Naive B cell (primary cell): ENCODE measurements at regions not wholly inside any gene's neighbourhood (a gene's known extent, or its start where the extent isn't known, plus 50 kb on each side); places are given as distances from the start of the nearest gene placed in this dataset.

Source experiments
- ATAC-seq, 2 donors: fragments of 150-1000 bp; cut with Tn5 transposase; 2 replicates each; pipeline ENCODE4 v1.10.0; 2021; ENCODE audit warnings: low read depth in 2 of 2, mild to moderate bottlenecking in 2 of 2, moderate library complexity in 2 of 2
- DNase-seq: peaks from one replicate; pipeline ENCODE4 v3.0.0; 2022
- H3K27ac Mint-ChIP-seq, 6 donors: one replicate each; pipeline ENCODE4 v1.8.0; 2020 to 2022; ENCODE audit warnings: mild to moderate bottlenecking in 6 of 6, mixed read lengths in 6 of 6, moderate library complexity in 5 of 6, inconsistent platforms in 2 of 6
- H3K27me3 Mint-ChIP-seq, 3 donors: one replicate each; pipeline ENCODE4 v1.8.0; 2021 to 2022; ENCODE audit warnings: mixed read lengths in 3 of 3, mild to moderate bottlenecking in 1 of 3
- H3K36me3 Mint-ChIP-seq, 2 donors: one replicate each; pipeline ENCODE4 v1.8.0; 2020 to 2022; ENCODE audit warnings: mixed read lengths in 2 of 2, inconsistent platforms in 1 of 2, mild to moderate bottlenecking in 1 of 2
- H3K4me1 Mint-ChIP-seq, 3 donors: one replicate each; pipeline ENCODE4 v1.8.0; 2020 to 2022; ENCODE audit warnings: mixed read lengths in 3 of 3, inconsistent platforms in 1 of 3, mild to moderate bottlenecking in 1 of 3, moderate library complexity in 1 of 3
- H3K4me3 Mint-ChIP-seq, 8 donors: one replicate each; pipeline ENCODE4 v1.8.0; 2020 to 2022; ENCODE audit warnings: mild to moderate bottlenecking in 8 of 8, mixed read lengths in 8 of 8, moderate library complexity in 8 of 8, inconsistent platforms in 2 of 8
- H3K9me3 Mint-ChIP-seq, 7 donors: one replicate each; pipeline ENCODE4 v1.8.0; 2020 to 2022; ENCODE audit warnings: mixed read lengths in 7 of 7, mild to moderate bottlenecking in 5 of 7, inconsistent platforms in 2 of 7, moderate library complexity in 1 of 7

DNA sequence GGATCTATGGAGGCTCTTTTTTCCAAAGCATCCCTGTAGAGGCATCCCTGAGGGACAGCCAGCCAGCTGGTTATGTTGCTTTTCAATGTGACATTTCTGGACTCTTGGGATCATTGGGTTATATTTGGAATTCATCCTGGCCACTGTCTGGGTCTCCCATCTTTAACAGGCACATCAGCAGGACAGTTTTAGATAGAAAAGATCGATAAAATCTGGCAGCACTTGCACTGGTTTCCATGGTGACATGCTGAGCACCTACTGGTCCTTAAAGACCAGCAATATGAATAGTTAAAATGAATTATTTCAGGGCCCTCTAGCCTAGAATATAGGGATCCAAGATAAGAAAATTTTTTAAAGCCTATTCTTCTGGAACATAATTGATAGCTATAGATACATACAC lies 151.6 kb downstream of the KDR start:
- Mint-ChIP-seq H3K27ac (no peak overlapping the region), H3K9me3 (peaks cover 0 to 4% (median 0%) of the 10 kb centered on the region in 7 donors), H3K4me3 (no peak overlapping the region), H3K27me3 (peaks cover 17 to 19% (median 18%) of the 10 kb centered on the region in 3 donors), H3K4me1 (no peaks in the 10 kb centered on the region), H3K36me3 (no peaks in the 10 kb centered on the region)
- no peak for ATAC-seq
- DNase-seq, result no peak

DNA sequence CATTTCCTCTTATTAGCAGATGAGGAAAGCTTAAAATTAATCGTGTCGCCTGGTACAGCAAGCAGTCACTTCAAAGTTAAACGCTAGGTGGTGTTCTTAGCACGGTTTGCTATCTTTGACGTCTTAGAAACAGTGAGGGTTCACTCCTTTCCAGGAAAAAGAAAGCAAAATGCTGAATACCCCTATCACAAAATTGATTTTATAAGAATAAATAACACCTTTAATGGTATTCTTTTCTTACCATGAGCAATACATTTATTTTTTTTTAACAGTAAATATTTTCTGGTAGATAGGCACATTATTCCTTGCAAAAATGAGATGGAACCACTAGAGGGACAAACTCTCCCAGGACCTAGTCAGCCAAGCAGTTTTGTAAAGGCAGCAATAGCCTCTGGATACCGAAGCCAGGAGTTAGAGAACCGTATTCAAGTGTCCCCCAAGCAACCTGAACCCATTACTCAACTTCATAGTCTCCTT lies 153.9 kb downstream of the KDR start:
- no peaks in the 10 kb centered on the region for H3K4me1 Mint-ChIP-seq
- H3K36me3 Mint-ChIP-seq, result no peaks in the 10 kb centered on the region
- H3K27me3 Mint-ChIP-seq, result peaks cover 11 to 12% (median 11%) of the 10 kb centered on the region in 3 donors
- ATAC-seq (peak in 1 of 2 donors; percentile 57), DNase-seq (no peak)
- H3K27ac Mint-ChIP-seq, result no peak overlapping the region
- H3K4me3 Mint-ChIP-seq, result no peak overlapping the region
- no peaks in the 10 kb centered on the region for H3K9me3 Mint-ChIP-seq

DNA sequence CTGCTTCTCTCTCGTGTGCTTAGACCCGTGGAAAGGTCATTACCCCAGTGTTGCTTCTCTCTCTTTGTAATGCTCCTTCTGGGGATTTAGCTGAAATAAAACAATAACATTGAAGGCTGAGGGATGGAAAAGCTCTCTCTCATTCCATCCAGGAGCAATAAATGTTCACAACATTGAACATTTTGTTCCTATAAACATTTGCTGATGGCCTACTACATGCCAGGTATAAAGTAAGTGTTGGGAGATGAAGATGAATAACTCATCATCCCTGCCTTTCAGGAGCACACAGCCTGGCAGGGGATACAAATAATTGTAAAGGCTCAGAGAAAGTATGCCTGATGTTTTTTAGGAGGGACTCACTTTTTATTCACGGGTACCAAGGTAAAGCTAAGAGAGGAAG lies 158.1 kb downstream of the KDR start:
- ATAC-seq (no peak), DNase-seq (no peak)
- Mint-ChIP-seq H3K4me3 (no peak overlapping the region), H3K27me3 (peaks cover 0 to 14% (median 6%) of the 10 kb centered on the region in 3 donors), H3K9me3 (peaks cover 0 to 2% (median 0%) of the 10 kb centered on the region in 7 donors), H3K4me1 (no peaks in the 10 kb centered on the region), H3K36me3 (no peaks in the 10 kb centered on the region), H3K27ac (no peak overlapping the region)

DNA sequence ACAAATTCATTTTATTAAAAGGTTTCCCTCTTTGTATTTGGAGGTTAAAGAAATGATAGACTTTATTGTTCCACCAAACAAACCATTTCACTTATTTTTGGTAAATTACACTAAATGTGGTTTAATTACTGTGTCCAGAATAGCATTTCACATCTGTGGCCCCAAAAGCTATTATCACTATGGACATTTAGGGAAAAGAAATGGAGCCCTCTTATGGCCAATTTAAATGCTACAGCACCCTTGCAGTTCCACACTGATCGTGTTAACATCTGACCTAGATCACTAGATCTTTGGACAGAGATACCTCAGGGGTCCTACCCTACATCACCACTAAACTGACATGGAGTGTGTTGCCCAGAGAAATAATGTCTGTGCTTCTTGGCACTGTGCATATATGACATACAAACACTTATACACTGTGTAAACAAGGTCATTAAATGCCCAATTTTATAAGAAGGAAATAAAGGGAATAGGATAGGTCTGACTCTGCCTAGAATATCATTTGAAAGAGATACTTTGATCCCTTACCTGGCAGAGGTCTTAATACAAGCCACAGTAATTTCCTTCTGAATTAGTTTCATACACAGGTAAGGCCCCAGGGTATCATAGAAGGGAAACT lies 163.9 kb downstream of the KDR start:
- H3K4me3 Mint-ChIP-seq, result no peak overlapping the region
- no peak overlapping the region for H3K27ac Mint-ChIP-seq
- no peaks in the 10 kb centered on the region for H3K36me3 Mint-ChIP-seq

DNA sequence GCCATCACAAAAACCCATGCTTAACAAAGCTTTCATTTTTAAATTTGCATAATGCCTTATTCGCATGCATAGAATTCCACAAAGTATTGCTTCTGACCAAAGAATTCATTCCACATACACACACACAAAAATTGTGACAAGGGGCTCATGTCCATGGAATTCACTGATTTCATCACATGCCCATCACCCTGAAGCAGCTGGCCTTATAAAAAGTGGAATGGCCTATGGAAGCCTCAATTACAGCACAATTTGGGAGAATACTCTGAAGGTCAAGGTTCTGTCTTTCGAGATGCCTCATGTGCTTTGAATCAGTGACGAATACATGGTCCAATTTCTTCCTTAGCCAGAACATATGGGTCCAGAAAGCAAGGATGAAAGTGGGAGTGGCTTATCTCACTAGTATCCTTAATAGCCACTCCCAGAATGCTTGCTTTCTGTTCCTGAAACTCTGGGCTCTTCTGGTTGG lies 165.7 kb downstream of the KDR start:
- Mint-ChIP-seq H3K4me3 (no peak overlapping the region), H3K27me3 (peaks cover 0 to 14% (median 7%) of the 10 kb centered on the region in 3 donors), H3K36me3 (no peaks in the 10 kb centered on the region), H3K9me3 (peaks cover 0 to 2% (median 0%) of the 10 kb centered on the region in 7 donors), H3K4me1 (no peaks in the 10 kb centered on the region), H3K27ac (no peak overlapping the region)
- no peak for ATAC-seq
- DNase-seq, result no peak

More for the DNA sequence above, 163.9 kb downstream of the KDR start:
- DNase-seq (no peak), ATAC-seq (peak; percentile 43 to 45)
- peaks cover 0 to 2% (median 0%) of the 10 kb centered on the region in 7 donors for H3K9me3 Mint-ChIP-seq
- no peaks in the 10 kb centered on the region for H3K4me1 Mint-ChIP-seq
- H3K27me3 Mint-ChIP-seq, result peaks cover 0 to 14% (median 13%) of the 10 kb centered on the region in 3 donors

DNA sequence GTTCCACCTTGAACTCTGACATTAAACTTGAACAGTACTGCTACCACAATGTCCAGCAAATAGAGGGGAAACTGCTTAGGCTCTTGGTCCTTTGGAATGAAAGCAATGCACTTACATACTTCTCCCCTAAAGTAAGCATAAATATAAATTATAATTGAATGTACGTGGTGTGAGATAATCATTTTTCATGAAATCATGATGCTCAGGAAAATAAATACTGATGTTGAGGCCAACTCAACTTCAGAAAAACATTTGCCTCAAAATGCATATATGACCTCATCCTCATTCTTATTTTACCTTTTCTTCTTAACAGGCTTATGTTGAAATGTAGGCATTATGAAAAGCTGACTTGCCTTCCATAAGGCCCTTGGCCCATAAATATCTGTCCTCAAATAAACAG lies 166.3 kb downstream of the KDR start:
- H3K4me3 Mint-ChIP-seq, result no peak overlapping the region
- no peak for DNase-seq
- no peak overlapping the region for H3K27ac Mint-ChIP-seq
- no peaks in the 10 kb centered on the region for H3K4me1 Mint-ChIP-seq
- no peak for ATAC-seq
- peaks cover 0 to 14% (median 7%) of the 10 kb centered on the region in 3 donors for H3K27me3 Mint-ChIP-seq
- no peaks in the 10 kb centered on the region for H3K36me3 Mint-ChIP-seq
- H3K9me3 Mint-ChIP-seq, result peaks cover 0 to 2% (median 0%) of the 10 kb centered on the region in 7 donors

DNA sequence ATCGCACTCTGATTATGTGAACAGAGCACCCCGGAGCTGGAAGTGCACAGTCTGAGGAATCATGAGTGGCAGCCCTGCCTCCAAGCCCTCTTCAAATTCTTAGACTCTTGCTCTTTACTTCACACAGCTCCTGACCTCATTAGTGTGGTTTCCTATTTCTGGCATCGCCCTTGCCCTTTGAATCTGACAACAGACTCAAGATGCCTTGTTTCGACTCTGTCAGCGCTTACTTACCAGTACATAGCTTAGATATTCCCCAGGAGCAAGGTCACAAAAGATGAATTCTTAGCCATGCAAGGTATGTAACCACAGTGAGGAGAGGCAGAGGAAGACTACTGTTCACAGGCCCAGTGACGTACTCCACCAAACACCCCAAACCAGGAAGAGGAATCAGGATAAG lies 167.2 kb downstream of the KDR start:
- no peak for DNase-seq
- H3K9me3 Mint-ChIP-seq, result peaks cover 0 to 2% (median 0%) of the 10 kb centered on the region in 7 donors
- H3K4me1 Mint-ChIP-seq, result no peaks in the 10 kb centered on the region
- no peak overlapping the region for H3K4me3 Mint-ChIP-seq
- H3K27ac Mint-ChIP-seq, result no peak overlapping the region
- peaks cover 0 to 9% (median 7%) of the 10 kb centered on the region in 3 donors for H3K27me3 Mint-ChIP-seq
- H3K36me3 Mint-ChIP-seq, result no peaks in the 10 kb centered on the region
- no peak for ATAC-seq

DNA sequence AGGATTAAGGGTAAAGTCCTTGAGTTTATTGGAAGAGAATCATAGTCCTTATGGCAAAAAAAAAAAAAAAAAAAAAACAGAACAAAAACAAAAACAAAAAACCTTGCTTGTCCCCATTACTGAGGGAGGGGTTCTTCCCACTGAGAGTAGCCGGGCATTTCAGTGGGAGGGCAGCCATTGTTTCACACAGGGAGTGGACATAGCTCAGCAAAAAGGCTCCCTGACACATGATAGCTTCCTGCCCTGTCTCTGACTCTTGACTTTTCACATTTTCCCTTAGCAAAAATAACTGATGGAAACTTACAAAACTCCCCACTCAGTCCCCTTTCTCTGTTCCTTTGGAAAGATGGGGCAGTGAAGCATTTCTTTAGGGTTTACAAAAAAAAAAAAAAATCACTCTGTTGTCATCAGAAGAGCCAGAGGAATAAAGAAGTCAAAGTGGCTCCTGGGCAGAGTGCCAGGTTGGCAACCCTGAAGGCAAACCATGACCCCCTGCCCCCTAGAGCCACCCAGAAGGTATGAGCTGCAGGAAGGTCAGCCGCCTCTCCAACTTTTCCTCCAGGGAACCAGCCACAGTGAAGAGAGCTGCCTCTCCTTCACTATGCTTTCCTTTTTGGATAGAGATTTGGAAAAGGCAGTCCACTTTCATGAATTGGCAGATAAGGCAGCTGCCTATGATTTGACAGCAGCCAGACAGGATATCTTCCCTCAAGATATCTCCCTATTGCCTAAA lies 170.6 kb downstream of the KDR start:
- ATAC-seq (no peak), DNase-seq (no peak)
- Mint-ChIP-seq H3K4me1 (no peaks in the 10 kb centered on the region), H3K9me3 (peaks cover 0 to 2% (median 0%) of the 10 kb centered on the region in 7 donors), H3K36me3 (no peaks in the 10 kb centered on the region), H3K4me3 (no peak overlapping the region), H3K27ac (no peak overlapping the region), H3K27me3 (peaks cover 0 to 4% (median 0%) of the 10 kb centered on the region in 3 donors)

DNA sequence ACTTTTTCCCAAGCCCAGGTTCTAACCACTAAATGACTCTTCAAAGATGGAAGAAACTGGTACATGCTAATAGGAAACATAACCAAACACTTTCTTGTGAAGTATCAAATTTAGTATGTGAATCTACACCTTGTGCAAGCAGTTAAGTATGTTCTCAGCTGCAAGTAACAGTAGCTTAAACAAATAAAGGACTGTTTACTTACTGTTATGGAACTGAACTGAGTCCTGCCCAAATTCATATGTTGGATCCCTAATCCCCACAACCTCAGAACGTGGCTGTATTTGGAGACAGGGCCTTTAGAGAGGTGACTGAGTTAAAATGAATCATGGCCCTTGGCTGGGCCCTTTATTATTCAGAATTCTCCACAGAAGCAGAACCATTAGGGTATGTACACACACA lies 178.7 kb downstream of the KDR start:
- H3K36me3 Mint-ChIP-seq, result no peaks in the 10 kb centered on the region
- no peak overlapping the region for H3K4me3 Mint-ChIP-seq
- peaks cover 0 to 2% (median 0%) of the 10 kb centered on the region in 7 donors for H3K9me3 Mint-ChIP-seq
- H3K27ac Mint-ChIP-seq, result no peak overlapping the region
- ATAC-seq (no peak), DNase-seq (no peak)
- no peaks in the 10 kb centered on the region for H3K27me3 Mint-ChIP-seq
- H3K4me1 Mint-ChIP-seq, result peaks cover 11 to 35% (median 22%) of the 10 kb centered on the region in 3 donors

DNA sequence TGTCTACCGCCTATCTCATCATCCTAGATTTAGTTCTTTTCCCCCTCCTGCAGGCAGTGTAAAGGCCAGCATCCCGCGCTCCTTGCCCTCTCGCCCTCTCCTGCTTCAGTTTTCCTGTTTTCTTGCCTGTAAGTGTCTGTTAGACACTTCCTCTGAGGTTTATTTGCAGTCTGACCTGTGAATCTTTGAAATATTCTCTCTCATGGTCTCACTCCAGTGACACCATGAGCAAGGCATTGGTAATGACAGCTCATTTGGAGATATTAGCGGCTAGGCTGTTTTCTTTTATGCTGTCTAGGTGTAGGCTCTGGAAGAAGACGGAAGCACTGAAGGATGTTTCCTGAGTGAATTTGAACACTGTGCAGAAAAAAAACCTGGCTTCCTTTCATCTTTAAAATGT lies 179.6 kb downstream of the KDR start:
- DNase-seq (no peak), ATAC-seq (no peak)

DNA sequence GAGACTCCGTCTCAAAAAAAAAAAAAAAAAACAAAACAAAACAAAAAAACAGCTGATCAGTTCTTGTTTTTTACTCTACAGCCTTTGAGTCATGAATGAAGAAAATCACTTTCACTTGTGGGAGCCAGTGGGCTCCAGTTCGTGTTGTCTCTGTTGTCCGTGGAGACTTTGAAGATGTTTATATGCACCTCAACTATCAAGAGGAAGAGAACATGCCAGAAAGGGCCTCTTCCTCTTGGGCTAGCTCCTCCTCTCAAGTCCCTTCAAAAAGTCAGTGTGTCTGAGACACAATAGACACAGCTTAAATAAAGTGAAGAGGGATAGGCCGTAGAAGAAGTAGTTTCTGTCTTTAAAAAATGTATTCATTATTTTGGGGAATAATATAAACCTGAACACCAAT lies 182.7 kb downstream of the KDR start:
- Mint-ChIP-seq H3K4me1 (peaks cover 16 to 51% (median 29%) of the 10 kb centered on the region in 3 donors), H3K27me3 (peaks cover 0 to 4% (median 2%) of the 10 kb centered on the region in 3 donors), H3K27ac (peak overlapping the region; percentile 50 to 97 (median 90)), H3K36me3 (no peaks in the 10 kb centered on the region), H3K4me3 (peak overlapping the region; percentile 70 to 89 (median 79)), H3K9me3 (no peaks in the 10 kb centered on the region)
- DNase-seq (peak; percentile 55), ATAC-seq (peak; percentile 83 to 86)

More for the DNA sequence above, 179.6 kb downstream of the KDR start:
- no peaks in the 10 kb centered on the region for H3K27me3 Mint-ChIP-seq
- no peak overlapping the region for H3K4me3 Mint-ChIP-seq
- no peaks in the 10 kb centered on the region for H3K9me3 Mint-ChIP-seq
- no peaks in the 10 kb centered on the region for H3K36me3 Mint-ChIP-seq
- peak overlapping the region in 3 of 6 donors; percentile 1 to 44 (median 24) for H3K27ac Mint-ChIP-seq
- H3K4me1 Mint-ChIP-seq, result peaks cover 16 to 44% (median 29%) of the 10 kb centered on the region in 3 donors

DNA sequence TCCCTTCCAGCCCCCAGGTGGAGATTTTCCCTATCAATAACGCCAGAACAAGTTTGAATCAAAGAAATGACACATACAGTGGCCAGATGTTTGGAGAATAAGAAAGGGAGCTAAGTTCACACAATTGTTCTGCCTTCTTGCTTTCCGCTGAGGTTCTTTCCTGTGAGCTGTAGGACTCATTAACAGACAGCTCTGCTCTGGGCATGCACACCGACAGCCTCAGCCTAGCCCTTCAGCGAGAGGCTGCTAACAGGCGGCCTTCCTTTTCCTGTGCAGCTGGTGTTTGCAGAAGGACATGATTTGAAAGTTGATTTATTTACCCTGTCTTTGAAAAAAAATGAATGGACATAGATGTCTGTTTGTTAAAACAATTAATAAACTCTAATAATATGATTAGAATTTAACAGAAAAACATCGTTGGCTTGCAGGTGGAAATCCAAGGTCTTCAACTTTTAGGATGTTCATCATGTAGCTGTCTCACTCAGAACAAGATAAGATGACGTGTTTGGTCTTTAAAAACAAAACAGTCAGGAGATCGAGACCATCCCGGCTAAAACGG lies 183.3 kb downstream of the KDR start:
- H3K4me1 Mint-ChIP-seq, result peaks cover 16 to 51% (median 29%) of the 10 kb centered on the region in 3 donors
- H3K36me3 Mint-ChIP-seq, result no peaks in the 10 kb centered on the region
- H3K27ac Mint-ChIP-seq, result peak overlapping the region; percentile 50 to 98 (median 90)
- H3K4me3 Mint-ChIP-seq, result peak overlapping the region; percentile 72 to 89 (median 80)
- ATAC-seq, result peak; percentile 54 to 71
- DNase-seq, result peak; percentile 45
- no peaks in the 10 kb centered on the region for H3K9me3 Mint-ChIP-seq
- peaks cover 4 to 8% (median 5%) of the 10 kb centered on the region in 3 donors for H3K27me3 Mint-ChIP-seq

DNA sequence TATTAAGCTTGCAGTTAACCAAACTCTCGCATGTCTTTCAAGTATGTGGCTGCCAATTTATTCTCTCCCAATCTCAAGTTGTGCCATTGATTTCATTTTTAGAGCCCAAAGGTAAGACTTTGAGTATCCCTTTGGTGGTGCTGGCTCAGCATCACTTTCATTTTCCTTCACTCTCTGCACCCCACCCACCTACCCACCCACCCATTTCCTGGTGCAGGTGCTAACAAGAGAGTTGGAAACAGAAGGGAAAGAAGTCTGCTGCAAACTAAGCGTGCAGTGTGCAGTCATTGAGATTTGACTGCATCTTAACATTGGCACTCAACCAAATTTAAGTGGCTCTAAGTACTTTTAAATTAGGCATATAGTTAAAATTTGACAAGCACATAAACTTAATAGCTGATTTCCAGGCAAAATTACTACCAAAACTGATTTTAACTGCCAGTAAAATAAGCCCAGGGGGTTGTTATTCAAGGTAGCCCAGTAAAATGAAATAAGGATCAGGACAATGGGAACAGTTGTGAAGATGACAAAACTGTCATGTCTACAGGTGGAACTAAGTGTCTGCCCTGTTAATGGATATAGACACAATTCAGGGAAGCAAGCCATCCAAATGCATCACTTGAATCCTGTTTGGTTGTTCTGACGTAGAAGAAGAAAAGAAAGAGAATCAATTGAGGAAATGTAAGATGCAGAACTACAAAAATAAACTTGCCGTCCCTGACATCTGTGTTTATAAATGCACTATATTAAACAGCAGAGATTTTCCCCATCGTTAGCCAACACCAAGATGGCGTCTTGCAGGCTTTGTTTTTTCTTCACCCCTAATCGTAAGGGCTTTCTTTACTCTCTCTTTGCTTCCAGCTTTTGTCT lies 184.2 kb downstream of the KDR start:
- ATAC-seq, result peak; percentile 6 to 11
- Mint-ChIP-seq H3K27ac (peak overlapping the region; percentile 26 to 98 (median 86)), H3K36me3 (no peaks in the 10 kb centered on the region), H3K9me3 (no peaks in the 10 kb centered on the region), H3K27me3 (peaks cover 4 to 9% (median 5%) of the 10 kb centered on the region in 3 donors), H3K4me1 (peaks cover 16 to 49% (median 29%) of the 10 kb centered on the region in 3 donors), H3K4me3 (peak overlapping the region; percentile 72 to 89 (median 80))
- no peak for DNase-seq
